Sigmoid colon (tissue), 6 donors: ENCODE measurements at regions not wholly inside any gene's neighbourhood (a gene's known extent, or its start where the extent isn't known, plus 50 kb on each side); places are given as distances from the start of the nearest gene placed in this dataset.

Source experiments
- DNase-seq: peaks from one replicate; pipeline ENCODE4 v3.0.0-alpha.2; 2019
- H3K27ac ChIP-seq, 4 donors: fragments of 200-600 bp; sonication (generic); one replicate each; pipeline ENCODE4 v1.5.1; 2016 to 2019; ENCODE audit warnings: mild to moderate bottlenecking in 1 of 4
- H3K27me3 ChIP-seq, 3 donors: fragments of 200-600 bp; sonication (generic); one replicate each; pipeline ENCODE4 v1.5.1; 2019; ENCODE audit warnings: mild to moderate bottlenecking in 1 of 3
- H3K36me3 ChIP-seq, 4 donors: fragments of 200-600 bp; sonication (generic); one replicate each; pipeline ENCODE4 v1.5.1; 2016 to 2019
- H3K4me1 ChIP-seq, 4 donors: fragments of 200-600 bp; sonication (generic); one replicate each; pipeline ENCODE4 v1.5.1; 2017 to 2019
- H3K4me3 ChIP-seq, 4 donors: fragments of 200-600 bp; sonication (generic); one replicate each; pipeline ENCODE4 v1.5.1; 2017 to 2019; ENCODE audit warnings: mild to moderate bottlenecking in 2 of 4, moderate library complexity in 1 of 4
- H3K9me3 ChIP-seq, 4 donors: fragments of 200-600 bp in 3 of 4; sonication (generic) in 3 of 4; one replicate each; pipeline versions ENCODE4 v1.5.1 to v1.6.1; 2013 to 2019
- EP300 ChIP-seq, 4 donors: sonication (generic); formaldehyde crosslinking; IDR thresholded peaks; one replicate each; pipeline ENCODE4 v1.6.1; 2017; ENCODE audit warnings: antibody characterized with exemption in 4 of 4
- POLR2A ChIP-seq, 2 donors: fragments of 450-650 bp; IDR thresholded peaks; one replicate each; pipeline ENCODE4 v1.6.1; 2016; ENCODE audit warnings: antibody characterized with exemption in 2 of 2, mild to moderate bottlenecking in 2 of 2, moderate library complexity in 2 of 2
- POLR2AphosphoS5 ChIP-seq, 4 donors: sonication (generic); formaldehyde crosslinking; IDR thresholded peaks; one replicate each; pipeline ENCODE4 v1.6.1; 2017; ENCODE audit warnings: antibody characterized with exemption in 4 of 4
- WGBS, 2 donors: extraction: QIAGEN DNeasy Blood & Tissue Kit; methylation state at CpG; one replicate each; pipeline ENCODE4 v1.1.7; 2013; 5-methylcytosine and 5-hydroxymethylcytosine counted together
- intact Hi-C: fragments of 100-400 bp; cut with DNase I; formaldehyde crosslinking; loops from one replicate; pipeline ENCODE4 v1.15.1; 2023
- TF ChIP-seq, protein P1 (sequence below), 4 experiments: fragments of 450-650 bp in 3 of 4; fragments of 200-600 bp in 1 of 4; IDR thresholded peaks; one replicate each; pipeline ENCODE4 v1.5.1; 2016 to 2019; ENCODE audit warnings: antibody characterized with exemption in 4 of 4, mild to moderate bottlenecking in 3 of 4, moderate library complexity in 2 of 4
- donor health status: healthy with polysubstance abuse.
- donor health status: healthy.

DNA sequence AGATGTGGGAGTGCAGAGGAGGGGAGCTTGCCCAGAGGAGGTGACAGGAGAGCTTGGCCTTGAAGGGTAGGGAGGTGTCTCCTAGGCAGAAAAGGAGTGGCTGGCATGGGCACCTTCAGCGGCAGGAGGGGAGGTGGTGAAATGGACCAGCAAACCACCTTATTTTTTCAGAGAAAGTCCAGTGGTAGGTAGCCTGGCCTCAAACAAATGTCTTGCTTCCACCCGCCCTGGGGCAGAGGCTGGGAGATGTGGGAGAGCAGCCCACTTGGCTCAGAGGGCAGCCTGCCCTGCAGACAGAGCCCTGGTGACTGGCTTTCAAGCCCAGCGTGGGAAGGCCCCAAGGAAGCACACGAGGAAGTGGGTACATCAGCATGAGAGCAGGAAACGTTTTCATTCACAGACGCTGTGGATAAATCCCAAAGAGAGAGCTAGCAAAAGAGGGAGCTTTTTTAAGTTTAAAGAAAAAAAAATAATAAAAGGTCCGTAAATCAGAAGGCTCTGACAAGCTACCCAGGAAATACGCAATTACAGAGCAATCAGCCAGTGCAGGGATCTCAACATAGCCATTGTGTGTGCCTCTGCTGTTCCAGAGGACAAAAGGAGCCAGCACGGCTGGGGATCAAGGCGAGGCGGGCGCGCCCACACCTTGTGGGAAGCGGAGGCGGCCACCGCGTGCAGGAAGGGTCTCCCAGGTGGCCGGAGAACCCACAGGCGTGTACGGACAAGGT, 238.7 kb upstream of the PLET1 start:
- intact Hi-C loops: no loop called here
- no peaks in the 10 kb centered on the region for H3K4me1 ChIP-seq
- whole genome bisulfite sequencing, 2 donors: 40 to 67% methylated on average over 20 of the region's 20 CpGs
- H3K9me3 ChIP-seq: no peaks in the 10 kb centered on the region
- H3K27me3 ChIP-seq: no peaks in the 10 kb centered on the region
- H3K36me3 ChIP-seq: no peaks in the 10 kb centered on the region
- DNase-seq: no peak
- H3K27ac ChIP-seq: no peak overlapping the region
- TF ChIP-seq, protein P1, sequence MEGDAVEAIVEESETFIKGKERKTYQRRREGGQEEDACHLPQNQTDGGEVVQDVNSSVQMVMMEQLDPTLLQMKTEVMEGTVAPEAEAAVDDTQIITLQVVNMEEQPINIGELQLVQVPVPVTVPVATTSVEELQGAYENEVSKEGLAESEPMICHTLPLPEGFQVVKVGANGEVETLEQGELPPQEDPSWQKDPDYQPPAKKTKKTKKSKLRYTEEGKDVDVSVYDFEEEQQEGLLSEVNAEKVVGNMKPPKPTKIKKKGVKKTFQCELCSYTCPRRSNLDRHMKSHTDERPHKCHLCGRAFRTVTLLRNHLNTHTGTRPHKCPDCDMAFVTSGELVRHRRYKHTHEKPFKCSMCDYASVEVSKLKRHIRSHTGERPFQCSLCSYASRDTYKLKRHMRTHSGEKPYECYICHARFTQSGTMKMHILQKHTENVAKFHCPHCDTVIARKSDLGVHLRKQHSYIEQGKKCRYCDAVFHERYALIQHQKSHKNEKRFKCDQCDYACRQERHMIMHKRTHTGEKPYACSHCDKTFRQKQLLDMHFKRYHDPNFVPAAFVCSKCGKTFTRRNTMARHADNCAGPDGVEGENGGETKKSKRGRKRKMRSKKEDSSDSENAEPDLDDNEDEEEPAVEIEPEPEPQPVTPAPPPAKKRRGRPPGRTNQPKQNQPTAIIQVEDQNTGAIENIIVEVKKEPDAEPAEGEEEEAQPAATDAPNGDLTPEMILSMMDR (IDR thresholded peaks at IDR 0.05): no peak
- H3K4me3 ChIP-seq: no peak overlapping the region

DNA sequence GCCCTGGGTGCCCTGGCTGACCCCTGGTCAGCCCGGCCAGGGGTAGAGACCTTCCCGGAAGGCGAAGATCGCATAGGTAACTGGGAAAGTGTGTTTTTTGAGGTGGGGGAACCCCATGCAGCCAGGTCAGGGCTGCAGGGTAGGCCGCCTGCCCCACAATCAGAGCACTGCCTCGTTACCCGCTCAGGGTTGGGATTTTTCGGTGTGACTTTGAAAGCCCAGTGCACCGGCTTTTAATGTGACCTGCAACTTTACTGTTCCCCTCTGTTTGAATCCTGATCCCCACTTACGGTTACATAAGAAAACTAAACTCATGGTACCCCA, 239.2 kb upstream of the PLET1 start:
- H3K36me3 ChIP-seq: no peaks in the 10 kb centered on the region
- H3K9me3 ChIP-seq: no peaks in the 10 kb centered on the region
- intact Hi-C loops: no loop called here
- H3K4me3 ChIP-seq: no peak overlapping the region
- DNase-seq: no peak
- 94% methylated on average over 10 of the region's 10 CpGs for WGBS, 2 donors
- no peaks in the 10 kb centered on the region for H3K27me3 ChIP-seq
- no peaks in the 10 kb centered on the region for H3K4me1 ChIP-seq
- no peak overlapping the region for H3K27ac ChIP-seq
- TF ChIP-seq, protein P1 (IDR thresholded peaks at IDR 0.05): no peak
- TF ChIP-seq EP300 (IDR thresholded peaks at IDR 0.05) (no peak), POLR2AphosphoS5 (IDR thresholded peaks at IDR 0.05) (no peak), POLR2A (IDR thresholded peaks at IDR 0.05) (no peak)

DNA sequence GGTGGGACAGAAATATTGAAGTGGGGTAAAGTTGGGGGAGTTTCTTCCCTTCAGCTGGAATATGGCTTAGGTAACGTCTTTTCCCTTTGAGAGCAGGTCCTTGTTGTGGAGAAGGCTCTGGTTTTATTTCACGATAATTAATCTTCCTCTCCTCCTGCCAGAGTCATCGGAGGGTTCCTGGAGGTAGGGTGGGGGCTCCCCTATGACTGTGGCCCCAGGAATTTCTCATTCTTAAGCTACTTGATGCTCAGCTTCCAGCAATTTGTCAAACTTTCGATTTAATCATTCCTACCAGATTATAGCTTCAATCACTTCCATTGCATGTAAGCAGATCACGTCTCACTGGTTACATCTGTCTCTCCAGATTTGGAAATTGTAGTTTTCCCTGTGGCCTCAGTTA, 242.8 kb upstream of the PLET1 start:
- intact Hi-C loops: no loop called here
- H3K9me3 ChIP-seq: no peaks in the 10 kb centered on the region
- H3K27ac ChIP-seq: no peak overlapping the region
- H3K4me1 ChIP-seq: no peaks in the 10 kb centered on the region
- H3K27me3 ChIP-seq: no peaks in the 10 kb centered on the region
- no peak for DNase-seq
- 82 to 88% methylated on average over 5 of the region's 5 CpGs for WGBS, 2 donors
- H3K36me3 ChIP-seq: no peaks in the 10 kb centered on the region
- TF ChIP-seq POLR2AphosphoS5 (IDR thresholded peaks at IDR 0.05) (no peak), POLR2A (IDR thresholded peaks at IDR 0.05) (no peak), EP300 (IDR thresholded peaks at IDR 0.05) (no peak)
- TF ChIP-seq, protein P1 (IDR thresholded peaks at IDR 0.05): no peak
- no peak overlapping the region for H3K4me3 ChIP-seq

DNA sequence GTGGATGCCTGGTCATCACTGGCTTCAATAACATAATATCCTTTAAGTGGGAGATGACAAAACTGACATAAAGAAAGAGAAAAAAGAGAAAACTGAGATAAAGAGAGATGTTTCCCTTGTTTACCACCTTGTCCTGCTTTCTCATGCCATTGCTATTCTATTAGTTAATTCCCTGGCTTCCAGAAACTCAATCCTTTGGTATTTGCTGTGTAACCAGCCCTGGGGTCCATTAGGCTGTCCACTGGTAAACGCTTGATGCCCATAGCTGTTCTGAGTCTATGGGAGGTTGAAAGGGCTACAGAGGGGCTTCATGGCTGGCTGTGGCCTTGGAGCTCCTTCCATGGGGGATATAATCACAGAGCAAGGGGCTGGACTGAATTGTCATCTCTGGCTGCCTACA, 243.4 kb upstream of the PLET1 start:
- Histone ChIP-seq H3K4me1 (no peaks in the 10 kb centered on the region), H3K36me3 (no peaks in the 10 kb centered on the region), H3K9me3 (no peaks in the 10 kb centered on the region), H3K4me3 (no peak overlapping the region), H3K27me3 (no peaks in the 10 kb centered on the region), H3K27ac (no peak overlapping the region)
- intact Hi-C loops: no loop called here
- TF ChIP-seq EP300 (IDR thresholded peaks at IDR 0.05) (no peak), POLR2AphosphoS5 (IDR thresholded peaks at IDR 0.05) (no peak), POLR2A (IDR thresholded peaks at IDR 0.05) (no peak)
- TF ChIP-seq, protein P1 (IDR thresholded peaks at IDR 0.05): no peak
- DNase-seq: no peak
- WGBS, 2 donors: 95 to 96% methylated on average over 1 of the region's 1 CpG

DNA sequence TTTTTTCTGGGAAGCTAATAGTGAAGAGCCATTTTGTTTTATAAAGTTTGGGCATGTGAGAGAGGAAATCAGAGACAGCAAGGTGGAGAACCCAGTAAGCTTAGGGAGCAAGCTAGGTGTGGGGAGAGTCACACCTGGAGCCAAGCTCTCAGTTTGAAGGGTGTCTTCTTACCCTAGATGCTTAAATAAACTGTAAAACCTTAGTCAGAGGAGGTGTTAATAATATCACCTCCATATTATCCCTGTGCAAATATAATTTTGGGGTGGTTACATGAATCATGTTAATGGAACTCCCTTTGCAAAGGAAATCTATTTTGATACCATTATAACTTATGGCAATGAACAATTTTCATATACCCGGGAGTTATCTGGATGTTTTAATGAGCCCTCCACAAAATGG, 246.2 kb upstream of the PLET1 start:
- Histone ChIP-seq H3K27ac (no peak overlapping the region), H3K4me1 (no peaks in the 10 kb centered on the region), H3K4me3 (no peak overlapping the region), H3K27me3 (no peaks in the 10 kb centered on the region), H3K36me3 (no peaks in the 10 kb centered on the region), H3K9me3 (no peaks in the 10 kb centered on the region)
- DNase-seq: no peak
- intact Hi-C loops: no loop called here
- 55 to 90% methylated on average over 1 of the region's 1 CpG for WGBS, 2 donors
- no peak for TF ChIP-seq EP300 (IDR thresholded peaks at IDR 0.05)
- no peak for TF ChIP-seq POLR2AphosphoS5 (IDR thresholded peaks at IDR 0.05)
- TF ChIP-seq POLR2A (IDR thresholded peaks at IDR 0.05): no peak
